K562 (cell line): ENCODE measurements at regions not wholly inside any gene's neighbourhood (a gene's known extent, or its start where the extent isn't known, plus 50 kb on each side); places are given as distances from the start of the nearest gene placed in this dataset.
"Not testable (repeated sequence)": the region's sequence is repeated elsewhere in the genome, so short reads cannot be mapped to it uniquely, and the experiment has no call there.

Experiments used
- ATAC-seq: fragments of 200-7000 bp; cut with Tn5 transposase; 3 replicates; pipeline ENCODE4 v1.9.1; 2020; ENCODE audit warnings: moderate library complexity
- BruUV-seq: library from RNA; stranded (reverse); fragments of 400-500 nt; replicated peaks from 2 replicates; lab custom pipeline; 2021; lab: Mats Ljungman, UMichigan
- CTCF ChIA-PET: fragments of 300-600 bp; formaldehyde crosslinking; extraction: SDS; loops from one replicate; lab custom pipeline; 2021; ENCODE audit warnings: low intra/inter-chr PET ratio; lab: Yijun Ruan, JAX
- POLR2A ChIA-PET: fragments of 300-600, 350-650 bp; sonication (Branson Sonifier 250); formaldehyde crosslinking; extraction: SDS; loops from one replicate; lab custom pipeline; 2021; ENCODE audit warnings: antibody characterized with exemption, inconsistent platforms; lab: Yijun Ruan, JAX
- DNase-seq, 4 experiments: peaks; one replicate each; pipeline versions ENCODE4 v3.0.0 to v3.0.0-alpha.2; 2011 to 2018; ENCODE audit warnings: low spot score in 3 of 4, mixed read lengths in 3 of 4; ENCODE audit errors: extremely low read depth in 1 of 4
- FAIRE-seq: peaks from 2 replicates; lab custom pipeline; 2011; peaks lifted over from hg19 to GRCh38; lab: Jason Lieb, UNC
- H2AFZ ChIP-seq: 2 replicates; pipeline ENCODE4 v1.6.0; 2011; ENCODE audit warnings: low read depth, low read length, control low read depth, inconsistent platforms
- H3K27ac ChIP-seq: fragments of 200-600 bp; 3 replicates; pipeline ENCODE4 v1.8.0; 2011; ENCODE audit warnings: low read depth, mild to moderate bottlenecking, control low read depth, inconsistent platforms, low read length, moderate library complexity, mixed read lengths; ENCODE audit errors: extremely low read depth
- H3K27me3 ChIP-seq, 2 experiments: fragments of 300-600 bp in 1 of 2; 2 replicates in 1 of 2; 3 replicates in 1 of 2; pipeline versions ENCODE4 v1.6.0 to v1.8.0; 2011; ENCODE audit warnings: inconsistent platforms in 2 of 2, low read length in 2 of 2, mild to moderate bottlenecking in 1 of 2, mixed read lengths in 1 of 2, moderate library complexity in 1 of 2; ENCODE audit not compliant: control insufficient read depth in 2 of 2, insufficient read depth in 2 of 2
- H3K36me3 ChIP-seq: fragments of 300-600 bp; 3 replicates; pipeline ENCODE4 v1.8.0; 2011; ENCODE audit warnings: mild to moderate bottlenecking, low read length, inconsistent platforms; ENCODE audit not compliant: control insufficient read depth, insufficient read depth
- H3K4me1 ChIP-seq, 2 experiments: fragments of 200-600 bp in 1 of 2; replicated peaks in 1 of 2; 2 replicates in 1 of 2; 3 replicates in 1 of 2; pipeline versions ENCODE4 v1.5.1 to v1.8.0; 2011; ENCODE audit warnings: inconsistent platforms in 2 of 2, low read length in 2 of 2, mild to moderate bottlenecking in 1 of 2, mixed read lengths in 1 of 2, moderate library complexity in 1 of 2; ENCODE audit not compliant: control insufficient read depth in 2 of 2, insufficient read depth in 2 of 2
- H3K4me2 ChIP-seq: 2 replicates; pipeline ENCODE4 v1.6.1; 2011; ENCODE audit warnings: low read length, control low read depth, inconsistent platforms, mixed read lengths; ENCODE audit not compliant: insufficient read depth
- H3K4me3 ChIP-seq: fragments of 200-600 bp; sonication (generic), shearing (Covaris generic); 2 replicates; pipeline ENCODE4 v1.5.1; 2016; ENCODE audit warnings: control low read depth, inconsistent platforms
- H3K79me2 ChIP-seq: fragments of 200-600 bp; 3 replicates; pipeline ENCODE4 v1.8.0; 2011; ENCODE audit warnings: low read length, inconsistent platforms; ENCODE audit not compliant: control insufficient read depth, insufficient read depth
- H3K9ac ChIP-seq, 2 experiments: 2 replicates each; pipeline versions ENCODE4 v1.6.0 to v1.6.1; 2011; ENCODE audit warnings: low read depth in 2 of 2, low read length in 2 of 2, control low read depth in 1 of 2, inconsistent platforms in 1 of 2, mild to moderate bottlenecking in 1 of 2, mixed read lengths in 1 of 2; ENCODE audit not compliant: insufficient read depth in 1 of 2
- H3K9me1 ChIP-seq: one replicate; pipeline ENCODE4 v1.6.0; 2011; ENCODE audit warnings: inconsistent platforms, mild to moderate bottlenecking, low read length, moderate library complexity; ENCODE audit not compliant: control insufficient read depth, insufficient read depth
- H3K9me3 ChIP-seq: replicated peaks from 2 replicates; pipeline ENCODE4 v1.5.1; 2011; ENCODE audit warnings: low read depth, low read length, inconsistent platforms; ENCODE audit not compliant: control insufficient read depth, insufficient read depth
- H4K20me1 ChIP-seq: replicated peaks from 2 replicates; pipeline ENCODE4 v1.6.1; 2011; ENCODE audit warnings: low read length, inconsistent platforms, mixed read lengths; ENCODE audit not compliant: control insufficient read depth, insufficient read depth
- HNRNPL ChIP-seq: fragments of 200-400 bp; formaldehyde crosslinking; IDR thresholded peaks from 2 replicates; pipeline ENCODE4 v1.6.1; 2017; ENCODE audit warnings: low read depth, mild to moderate bottlenecking, low read length
- KAT7 ChIP-seq: sonication (generic); formaldehyde crosslinking; IDR thresholded peaks from 2 replicates; pipeline ENCODE4 v1.8.0; 2022; ENCODE audit warnings: missing genetic modification reagents, mild to moderate bottlenecking, borderline replicate concordance
- TGIF2 ChIP-seq: sonication (generic); formaldehyde crosslinking; IDR thresholded peaks from 2 replicates; pipeline ENCODE4 v1.8.1; 2022; ENCODE audit warnings: mild to moderate bottlenecking, missing genetic modification reagents, moderate library complexity
- ZNF224 ChIP-seq: sonication (generic); formaldehyde crosslinking; IDR thresholded peaks from 2 replicates; pipeline ENCODE4 v1.8.0; 2022; ENCODE audit warnings: mild to moderate bottlenecking, missing genetic modification reagents
- WGBS: fragments of 100-300 bp; shearing (Covaris generic); methylation state at CpG from one replicate; pipeline ENCODE4 v1.1.6; 2016; ENCODE audit warnings: low coverage, mixed read lengths; ENCODE audit not compliant: insufficient coverage; ENCODE audit errors: missing lambda C conversion rate; 5-methylcytosine and 5-hydroxymethylcytosine counted together
- in situ Hi-C: fragments of 300-500 bp; cut with MboI; formaldehyde crosslinking; loops from 4 replicates; pipeline ENCODE4 v1.15.0; 2018; ENCODE audit warnings: inconsistent platforms, mixed read lengths
- intact Hi-C: fragments of 100-400 bp; cut with micrococcal nuclease; formaldehyde crosslinking; loops from 2 replicates; pipeline ENCODE4 v1.14.2; 2022

- FAIRE-seq, result no peak
- POLR2A ChIA-PET, result interaction anchor here (1.4 kb wide), 1 partner anchor 18 kb away, joined by 7 read pairs; no protein-coding TSS in a partner anchor
- in situ Hi-C loops, result no loop called here
Measured at GRCh38 chr5:2534251-2534650, 217.2 kb downstream of the IRX2 start.

DNA sequence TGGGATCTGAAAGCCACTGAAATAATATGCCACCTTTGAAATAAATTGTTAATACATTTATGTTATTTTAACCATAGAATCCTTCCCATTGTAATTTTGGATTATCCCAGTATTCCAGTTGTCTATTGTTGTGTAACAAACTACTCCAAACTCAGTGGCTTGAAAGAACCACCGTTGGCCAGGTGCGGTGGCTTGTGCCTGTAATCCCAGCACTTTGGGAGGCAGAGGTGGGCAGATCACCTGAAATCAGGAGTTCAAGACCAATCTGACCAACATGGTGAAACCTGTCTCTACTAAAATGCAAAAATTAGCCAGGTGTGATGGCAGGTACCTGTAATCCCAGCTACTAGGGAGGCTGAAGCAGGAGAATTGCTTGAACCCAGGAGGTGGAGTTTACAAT, 217.6 kb downstream of the IRX2 start:
- in situ Hi-C loops, H3K4me2 ChIP-seq, H4K20me1 ChIP-seq, H3K36me3 ChIP-seq, DNase-seq, H3K27ac ChIP-seq, H3K79me2 ChIP-seq, H3K4me3 ChIP-seq, H3K9ac ChIP-seq, H2AFZ ChIP-seq, FAIRE-seq, BruUV-seq, H3K4me1 ChIP-seq, CTCF ChIA-PET, intact Hi-C loops, H3K9me1 ChIP-seq, ATAC-seq, H3K9me3 ChIP-seq: not testable (repeated sequence)
- H3K27me3 ChIP-seq, result peaks cover 15 to 33% of the 10 kb centered on the region in 2 experiments; a peak in 4 of 5 replicates
- WGBS, result 0% methylated on average over 2 of the region's 2 CpGs
- POLR2A ChIA-PET, result interaction anchor here (1.4 kb wide), 1 partner anchor 18 kb away, joined by 7 read pairs; no protein-coding TSS in a partner anchor

More at GRCh38 chr5:2534251-2534650, 217.2 kb downstream of the IRX2 start:
- no peak for TF ChIP-seq TGIF2 (CRISPR knock-in tag)
- no peak for TF ChIP-seq HNRNPL
- TF ChIP-seq ZNF224 (CRISPR knock-in tag), result no peak
- no peak for TF ChIP-seq KAT7 (CRISPR knock-in tag)
- ATAC-seq (no peak), DNase-seq (no peak)
- intact Hi-C loops, result no loop called here
- no peak overlapping the region for H3K27ac ChIP-seq
- CTCF ChIA-PET, result no interaction called here
- BruUV-seq, result no TSS peak
- no peak overlapping the region for H3K9ac ChIP-seq
- no peak overlapping the region for H2AFZ ChIP-seq
- no peaks in the 10 kb centered on the region for H3K79me2 ChIP-seq
- no peaks in the 10 kb centered on the region; the same call in 1 of the 2 replicates for H4K20me1 ChIP-seq
- H3K27me3 ChIP-seq, result peaks cover 15 to 37% of the 10 kb centered on the region in 2 experiments; a peak in 4 of 5 replicates
- WGBS, result 0% methylated on average over 3 of the region's 3 CpGs
- H3K9me1 ChIP-seq, result no peaks in the 10 kb centered on the region
- H3K4me2 ChIP-seq, result no peak overlapping the region
- no peaks in the 10 kb centered on the region for H3K4me1 ChIP-seq
- H3K9me3 ChIP-seq, result no peaks in the 10 kb centered on the region
- no peaks in the 10 kb centered on the region for H3K36me3 ChIP-seq
- H3K4me3 ChIP-seq, result no peak overlapping the region
